H9 (cell line): ENCODE measurements at regions not wholly inside any gene's neighbourhood (a gene's known extent, or its start where the extent isn't known, plus 50 kb on each side); places are given as distances from the start of the nearest gene placed in this dataset.

Experiments
- DNase-seq: peaks from one replicate; pipeline ENCODE4 v3.0.0-alpha.2; 2017
- H2AFZ ChIP-seq: one replicate; pipeline ENCODE4 v1.6.1; 2013; ENCODE audit warnings: mild to moderate bottlenecking, low read length, control low read depth, moderate library complexity
- H2AK5ac ChIP-seq: 2 replicates; pipeline ENCODE4 v1.6.1; 2013; ENCODE audit warnings: low read length, control low read depth, mixed read lengths; ENCODE audit not compliant: insufficient read length
- H2BK120ac ChIP-seq: one replicate; pipeline ENCODE4 v1.6.1; 2013; ENCODE audit warnings: low read depth, mild to moderate bottlenecking, low read length, control low read depth, inconsistent platforms; ENCODE audit not compliant: poor library complexity, severe bottlenecking
- H2BK12ac ChIP-seq: 2 replicates; pipeline ENCODE4 v1.6.1; 2013; ENCODE audit warnings: low read length, control low read depth, mixed read lengths, low read depth; ENCODE audit not compliant: insufficient read length
- H2BK15ac ChIP-seq: 2 replicates; pipeline ENCODE4 v1.6.1; 2013; ENCODE audit warnings: low read depth, low read length, control low read depth
- H2BK20ac ChIP-seq: one replicate; pipeline ENCODE4 v1.6.1; 2013; ENCODE audit warnings: low read depth, mild to moderate bottlenecking, low read length, control low read depth, inconsistent platforms; ENCODE audit not compliant: poor library complexity, severe bottlenecking
- H2BK5ac ChIP-seq: 2 replicates; pipeline ENCODE4 v1.6.1; 2013; ENCODE audit warnings: low read length, control low read depth, mixed read lengths; ENCODE audit not compliant: insufficient read length
- H3K14ac ChIP-seq: 2 replicates; pipeline ENCODE4 v1.6.1; 2013; ENCODE audit warnings: low read length, control low read depth; ENCODE audit not compliant: insufficient read depth
- H3K18ac ChIP-seq: 2 replicates; pipeline ENCODE4 v1.6.1; 2013; ENCODE audit warnings: low read depth, mild to moderate bottlenecking, mixed read lengths, low read length, control low read depth; ENCODE audit not compliant: insufficient read length
- H3K23ac ChIP-seq: 2 replicates; pipeline ENCODE4 v1.6.1; 2013; ENCODE audit warnings: low read length, control low read depth, mixed read lengths, low read depth; ENCODE audit not compliant: insufficient read length
- H3K23me2 ChIP-seq: 2 replicates; pipeline ENCODE4 v1.6.1; 2013; ENCODE audit warnings: low read depth, mild to moderate bottlenecking, mixed read lengths, low read length, control low read depth; ENCODE audit not compliant: insufficient read length, poor library complexity, severe bottlenecking
- H3K27ac ChIP-seq: 2 replicates; pipeline ENCODE4 v1.5.1; 2013; ENCODE audit warnings: low read length, control low read depth, mixed read lengths, low read depth; ENCODE audit not compliant: insufficient read length
- H3K27me3 ChIP-seq: 2 replicates; pipeline ENCODE4 v1.6.1; 2013; ENCODE audit warnings: low read length, control low read depth, inconsistent platforms; ENCODE audit not compliant: insufficient read depth
- H3K4ac ChIP-seq: 2 replicates; pipeline ENCODE4 v1.6.1; 2013; ENCODE audit warnings: low read depth, mild to moderate bottlenecking, control low read depth, inconsistent platforms, low read length, moderate library complexity
- H3K4me1 ChIP-seq: 2 replicates; pipeline ENCODE4 v1.6.1; 2013; ENCODE audit warnings: low read length, control low read depth, inconsistent platforms; ENCODE audit not compliant: insufficient read depth
- H3K4me2 ChIP-seq: 2 replicates; pipeline ENCODE4 v1.6.1; 2013; ENCODE audit warnings: low read length, control low read depth, mixed read lengths; ENCODE audit not compliant: insufficient read length, insufficient read depth
- H3K56ac ChIP-seq: 2 replicates; pipeline ENCODE4 v1.6.1; 2013; ENCODE audit warnings: low read depth, mild to moderate bottlenecking, mixed read lengths, low read length, control low read depth; ENCODE audit not compliant: insufficient read length
- H3K79me1 ChIP-seq: 2 replicates; pipeline ENCODE4 v1.6.1; 2013; ENCODE audit warnings: low read depth, mild to moderate bottlenecking, moderate library complexity, low read length, control low read depth, inconsistent platforms; ENCODE audit not compliant: insufficient read depth, poor library complexity, severe bottlenecking
- H3K79me2 ChIP-seq: 2 replicates; pipeline ENCODE4 v1.6.1; 2013; ENCODE audit warnings: low read length, control low read depth, inconsistent platforms; ENCODE audit not compliant: insufficient read depth
- H3K9ac ChIP-seq: 2 replicates; pipeline ENCODE4 v1.6.1; 2013; ENCODE audit warnings: low read length, control low read depth, mixed read lengths; ENCODE audit not compliant: insufficient read length; ENCODE audit errors: extremely low read depth
- H3K9me3 ChIP-seq: one replicate; pipeline ENCODE4 v1.6.1; 2013; ENCODE audit warnings: low read depth, low read length, inconsistent platforms; ENCODE audit not compliant: control insufficient read depth
- H3T11ph ChIP-seq: one replicate; pipeline ENCODE4 v1.6.1; 2013; ENCODE audit warnings: mild to moderate bottlenecking, low read length, control low read depth, inconsistent platforms
- H4K20me1 ChIP-seq: one replicate; pipeline ENCODE4 v1.6.1; 2013; ENCODE audit not compliant: control insufficient read depth, insufficient read length, insufficient read depth
- H4K5ac ChIP-seq: 2 replicates; pipeline ENCODE4 v1.6.1; 2013; ENCODE audit warnings: low read depth, mild to moderate bottlenecking, mixed read lengths, low read length, control low read depth; ENCODE audit not compliant: insufficient read length
- H4K8ac ChIP-seq: replicated peaks from 2 replicates; pipeline ENCODE4 v1.6.1; 2013; ENCODE audit warnings: low read length, control low read depth, mixed read lengths, low read depth; ENCODE audit not compliant: insufficient read length
- H4K91ac ChIP-seq: 2 replicates; pipeline ENCODE4 v1.6.1; 2013; ENCODE audit warnings: low read depth, mild to moderate bottlenecking, moderate library complexity, mixed read lengths, low read length, control low read depth; ENCODE audit not compliant: insufficient read length
- H3K27ac Mint-ChIP-seq, 3 experiments: 2 replicates in 2 of 3; 3 replicates in 1 of 3; pipeline ENCODE4 v1.8.0; 2020 to 2021; ENCODE audit warnings: mixed read lengths in 3 of 3, mild to moderate bottlenecking in 1 of 3, moderate library complexity in 1 of 3
- H3K27me3 Mint-ChIP-seq: 2 replicates; pipeline ENCODE4 v1.8.0; 2021; ENCODE audit warnings: low read depth, mild to moderate bottlenecking, moderate library complexity, mixed read lengths
- H3K36me3 Mint-ChIP-seq, 3 experiments: 2 replicates in 2 of 3; 3 replicates in 1 of 3; pipeline ENCODE4 v1.8.0; 2020 to 2021; ENCODE audit warnings: low read depth in 3 of 3, mixed read lengths in 3 of 3; ENCODE audit not compliant: insufficient read depth in 1 of 3
- H3K4me1 Mint-ChIP-seq, 2 experiments: 2 replicates each; pipeline ENCODE4 v1.8.0; 2020; ENCODE audit warnings: mixed read lengths in 2 of 2
- H3K4me3 Mint-ChIP-seq, 2 experiments: 2 replicates in 1 of 2; 3 replicates in 1 of 2; pipeline ENCODE4 v1.8.0; 2020 to 2021; ENCODE audit warnings: mild to moderate bottlenecking in 2 of 2, mixed read lengths in 2 of 2, moderate library complexity in 1 of 2
- H3K9me3 Mint-ChIP-seq, 2 experiments: 2 replicates in 1 of 2; 3 replicates in 1 of 2; pipeline ENCODE4 v1.8.0; 2020; ENCODE audit warnings: mild to moderate bottlenecking in 2 of 2, mixed read lengths in 2 of 2, moderate library complexity in 1 of 2
- CTCF ChIP-seq: fragments of 200-600 bp; sonication (generic); conservative IDR thresholded peaks from 3 replicates; pipeline ENCODE4 v1.8.0; 2021; ENCODE audit warnings: antibody characterized with exemption, mild to moderate bottlenecking
- WGBS: extraction: QIAGEN DNeasy Blood & Tissue Kit; methylation state at CpG from one replicate; pipeline ENCODE4 v1.1.7; 2013; ENCODE audit warnings: missing lambda C conversion rate, low lambda C conversion rate, mixed read lengths; ENCODE audit not compliant: insufficient read length; ENCODE audit errors: extremely low coverage; 5-methylcytosine and 5-hydroxymethylcytosine counted together

GRCh38 chr1:203954293-203954692 is 92.9 kb downstream of the SNRPE start:
- Histone ChIP-seq H4K8ac (no peak overlapping the region), H3K27ac (no peak overlapping the region), H4K91ac (no peak overlapping the region), H3K9ac (no peak overlapping the region), H4K20me1 (no peaks in the 10 kb centered on the region), H3K18ac (no peak overlapping the region), H3K9me3 (peaks cover 18% of the 10 kb centered on the region), H2BK15ac (no peak overlapping the region), H3K23me2 (no peaks in the 10 kb centered on the region), H3K79me2 (no peaks in the 10 kb centered on the region), H2AFZ (no peak overlapping the region), H2BK5ac (no peak overlapping the region), H3K56ac (no peak overlapping the region), H2AK5ac (no peak overlapping the region), H2BK20ac (no peak overlapping the region), H3T11ph (no peak overlapping the region), H3K4me1 (no peaks in the 10 kb centered on the region), H3K23ac (no peak overlapping the region), H3K79me1 (no peaks in the 10 kb centered on the region), H3K14ac (no peak overlapping the region), H3K4me2 (no peak overlapping the region), H4K5ac (no peak overlapping the region), H3K27me3 (no peaks in the 10 kb centered on the region), H2BK12ac (no peak overlapping the region), H2BK120ac (no peak overlapping the region), H3K4ac (no peak overlapping the region)
- DNase-seq = no peak
- Mint-ChIP-seq H3K4me1 (no peaks in the 10 kb centered on the region), H3K27ac (no peak overlapping the region), H3K27me3 (peaks cover 4% of the 10 kb centered on the region), H3K9me3 (peaks cover 45 to 53% of the 10 kb centered on the region in 2 experiments), H3K36me3 (peaks cover 19 to 42% (median 24%) of the 10 kb centered on the region in 3 experiments), H3K4me3 (no peak overlapping the region; a peak in 1 of 5 replicates)
- TF ChIP-seq CTCF = no peak
- no CpG with 5 or more reads among the region's 5 CpGs for WGBS
